ENCODE measurements at regions not wholly inside any gene's neighbourhood (a gene's known extent, or its start where the extent isn't known, plus 50 kb on each side); places are given as distances from the start of the nearest gene placed in this dataset.

- H3K27ac ChIP-seq (ENCODE audit: low read depth, low read length), result no peak overlapping the region
- POLR2A ChIA-PET, result no interaction called here
- CTCF ChIA-PET, result no interaction called here
- no peak for DNase-seq (ENCODE audit: low read depth, low spot score)
- no peak overlapping the region for H3K4me3 ChIP-seq (ENCODE audit: low read depth, low read length)
- H3K27me3 ChIP-seq (ENCODE audit: control insufficient read depth, insufficient read depth, low read length), result no peaks in the 10 kb centered on the region
- peaks cover 11% of the 10 kb centered on the region for H3K9me3 ChIP-seq (ENCODE audit: control insufficient read depth, insufficient read depth, low read length)
- TF ChIP-seq CTCF (IDR thresholded peaks at IDR 0.05; ENCODE audit: low read depth, low read length), result no peak
Measured at GRCh38 chr17:72359811-72360210, 239.0 kb downstream of the SOX9 start.

- no peak for TF ChIP-seq CTCF (IDR thresholded peaks at IDR 0.05; ENCODE audit: low read depth, low read length)
- ChIA-PET CTCF (no interaction called here), POLR2A (no interaction called here)
- Histone ChIP-seq H3K4me3 (ENCODE audit: low read depth, low read length) (no peak overlapping the region), H3K27ac (ENCODE audit: low read depth, low read length) (no peak overlapping the region), H3K9me3 (ENCODE audit: control insufficient read depth, insufficient read depth, low read length) (peaks cover 11% of the 10 kb centered on the region), H3K27me3 (ENCODE audit: control insufficient read depth, insufficient read depth, low read length) (no peaks in the 10 kb centered on the region)
- DNase-seq (ENCODE audit: low read depth, low spot score), result no peak
Measured at GRCh38 chr17:72360386-72360940, 239.6 kb downstream of the SOX9 start.

DNA sequence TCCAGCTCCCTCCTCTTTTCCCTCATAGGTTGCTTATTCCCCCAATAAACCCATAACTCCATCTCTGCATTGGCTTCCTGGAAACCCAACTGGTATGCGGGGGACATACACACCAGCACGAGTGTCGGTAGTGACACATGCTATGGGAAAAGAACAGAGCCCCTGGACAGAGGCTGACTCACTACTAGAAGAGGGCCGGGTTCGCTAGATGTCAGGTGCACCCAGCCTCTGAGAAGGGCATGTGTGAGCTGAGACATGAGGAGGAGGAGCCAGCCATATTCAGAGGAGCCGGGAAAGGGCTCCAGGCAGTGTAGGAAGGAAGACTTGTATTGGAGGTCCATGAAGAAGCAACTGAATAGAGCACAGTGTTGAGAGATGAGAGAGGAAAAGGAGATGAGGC lies 241.1 kb downstream of the SOX9 start:
- ChIA-PET POLR2A (no interaction called here), CTCF (no interaction called here)
- Histone ChIP-seq H3K27me3 (ENCODE audit: control insufficient read depth, insufficient read depth, low read length) (no peaks in the 10 kb centered on the region), H3K27ac (ENCODE audit: low read depth, low read length) (no peak overlapping the region), H3K4me3 (ENCODE audit: low read depth, low read length) (no peak overlapping the region), H3K9me3 (ENCODE audit: control insufficient read depth, insufficient read depth, low read length) (peaks cover 9% of the 10 kb centered on the region; the same call in 1 of the 2 replicates)
- TF ChIP-seq CTCF (IDR thresholded peaks at IDR 0.05; ENCODE audit: low read depth, low read length), result no peak
- DNase-seq (ENCODE audit: low read depth, low spot score), result no peak

- no peak for DNase-seq (ENCODE audit: low read depth, low spot score)
- peak overlapping the region; percentile 21 for H3K27ac ChIP-seq (ENCODE audit: low read depth, low read length)
- ChIA-PET CTCF (no interaction called here), POLR2A (interaction anchor here (0.9 kb wide), 1 partner anchor 242 kb away, joined by 3 read pairs; the partner anchor contains the start of gene SOX9)
- no peak for TF ChIP-seq CTCF (IDR thresholded peaks at IDR 0.05; ENCODE audit: low read depth, low read length)
- H3K27me3 ChIP-seq (ENCODE audit: control insufficient read depth, insufficient read depth, low read length), result no peaks in the 10 kb centered on the region
- H3K4me3 ChIP-seq (ENCODE audit: low read depth, low read length), result no peak overlapping the region
- peaks cover 3% of the 10 kb centered on the region; the same call in 1 of the 2 replicates for H3K9me3 ChIP-seq (ENCODE audit: control insufficient read depth, insufficient read depth, low read length)
Measured at GRCh38 chr17:72362376-72363088, 241.7 kb downstream of the SOX9 start.

GRCh38 chr17:72363089-72363610 lies 242.3 kb downstream of the SOX9 start:
- Histone ChIP-seq H3K27ac (ENCODE audit: low read depth, low read length) (peak overlapping the region; percentile 21), H3K9me3 (ENCODE audit: control insufficient read depth, insufficient read depth, low read length) (no peaks in the 10 kb centered on the region), H3K27me3 (ENCODE audit: control insufficient read depth, insufficient read depth, low read length) (no peaks in the 10 kb centered on the region), H3K4me3 (ENCODE audit: low read depth, low read length) (no peak overlapping the region)
- ChIA-PET POLR2A (interaction anchor here (0.9 kb wide), 1 partner anchor 242 kb away, joined by 3 read pairs; the partner anchor contains the start of gene SOX9), CTCF (no interaction called here)
- TF ChIP-seq CTCF (IDR thresholded peaks at IDR 0.05; ENCODE audit: low read depth, low read length), result no peak
- DNase-seq (ENCODE audit: low read depth, low spot score), result no peak
